ENCODE measurements at regions not wholly inside any gene's neighbourhood (a gene's known extent, or its start where the extent isn't known, plus 50 kb on each side); places are given as distances from the start of the nearest gene placed in this dataset.
"Not testable (repeated sequence)": the region's sequence is repeated elsewhere in the genome, so short reads cannot be mapped to it uniquely, and the experiment has no call there.

GRCh38 chr3:86887876-86888275 lies 103.1 kb downstream of the VGLL3 start:
- H3K27ac ChIP-seq = no peak overlapping the region
- no peaks in the 10 kb centered on the region for H3K4me1 ChIP-seq
- no peaks in the 10 kb centered on the region for H3K27me3 ChIP-seq
- no peaks in the 10 kb centered on the region for H3K9me3 ChIP-seq
- DNase-seq = no peak
- no peak for TF ChIP-seq CTCF (IDR thresholded peaks at IDR 0.05)
- no peak for TF ChIP-seq POLR2A (IDR thresholded peaks at IDR 0.05)
- no peak overlapping the region for H3K4me3 ChIP-seq
- no peaks in the 10 kb centered on the region for H3K36me3 ChIP-seq

- TF ChIP-seq CTCF (IDR thresholded peaks at IDR 0.05) = no peak
- TF ChIP-seq POLR2A (IDR thresholded peaks at IDR 0.05) = no peak
- Histone ChIP-seq H3K36me3 (no peaks in the 10 kb centered on the region), H3K9me3 (no peaks in the 10 kb centered on the region), H3K27ac (no peak overlapping the region), H3K27me3 (no peaks in the 10 kb centered on the region), H3K4me3 (no peak overlapping the region), H3K4me1 (no peaks in the 10 kb centered on the region)
- no peak for DNase-seq
Observed at GRCh38 chr3:86880066-86880465, 110.9 kb downstream of the VGLL3 start.

GRCh38 chr3:86876504-86877181 lies 114.3 kb downstream of the VGLL3 start:
- H3K9me3 ChIP-seq, H3K27me3 ChIP-seq: not testable (repeated sequence)

GRCh38 chr3:86874790-86875189 lies 116.2 kb downstream of the VGLL3 start:
- H3K27me3 ChIP-seq, H3K4me1 ChIP-seq, H3K36me3 ChIP-seq, H3K9me3 ChIP-seq, H3K4me3 ChIP-seq, DNase-seq, H3K27ac ChIP-seq: not testable (repeated sequence)

More at GRCh38 chr3:86876504-86877181, 114.3 kb downstream of the VGLL3 start:
- H3K36me3 ChIP-seq, H3K27ac ChIP-seq, H3K4me1 ChIP-seq, DNase-seq, H3K4me3 ChIP-seq: not testable (repeated sequence)

- Histone ChIP-seq H3K9me3 (no peaks in the 10 kb centered on the region), H3K4me3 (no peak overlapping the region), H3K27me3 (no peaks in the 10 kb centered on the region), H3K27ac (no peak overlapping the region), H3K36me3 (no peaks in the 10 kb centered on the region), H3K4me1 (no peaks in the 10 kb centered on the region)
- no peak for TF ChIP-seq CTCF (IDR thresholded peaks at IDR 0.05)
- TF ChIP-seq POLR2A (IDR thresholded peaks at IDR 0.05) = no peak
- DNase-seq = no peak
Observed at GRCh38 chr3:86869566-86869965, 121.4 kb downstream of the VGLL3 start.

GRCh38 chr3:86867982-86868381 lies 123.0 kb downstream of the VGLL3 start:
- Histone ChIP-seq H3K27ac (no peak overlapping the region), H3K9me3 (no peaks in the 10 kb centered on the region), H3K4me1 (no peaks in the 10 kb centered on the region), H3K36me3 (no peaks in the 10 kb centered on the region), H3K27me3 (no peaks in the 10 kb centered on the region), H3K4me3 (no peak overlapping the region)
- DNase-seq = no peak
- TF ChIP-seq POLR2A (IDR thresholded peaks at IDR 0.05) = no peak
- no peak for TF ChIP-seq CTCF (IDR thresholded peaks at IDR 0.05)

- Histone ChIP-seq H3K4me3 (no peak overlapping the region), H3K9me3 (no peaks in the 10 kb centered on the region), H3K27me3 (no peaks in the 10 kb centered on the region), H3K36me3 (no peaks in the 10 kb centered on the region), H3K27ac (no peak overlapping the region), H3K4me1 (no peaks in the 10 kb centered on the region)
- no peak for TF ChIP-seq POLR2A (IDR thresholded peaks at IDR 0.05)
- no peak for TF ChIP-seq CTCF (IDR thresholded peaks at IDR 0.05)
- DNase-seq = no peak
Observed at GRCh38 chr3:86865506-86865905, 125.4 kb downstream of the VGLL3 start.

Data from Peyer's patch (tissue), 4 donors.